Keratinocyte (primary cell): ENCODE measurements at regions not wholly inside any gene's neighbourhood (a gene's known extent, or its start where the extent isn't known, plus 50 kb on each side); places are given as distances from the start of the nearest gene placed in this dataset.

Experiments
- DNase-seq: peaks from one replicate; pipeline ENCODE4 v3.0.0-alpha.2; 2011; ENCODE audit warnings: low read depth, missing footprints, low spot score
- FAIRE-seq: peaks from 2 replicates; lab custom pipeline; 2011; peaks lifted over from hg19 to GRCh38; lab: Jason Lieb, UNC
- H2AFZ ChIP-seq: 2 replicates; pipeline ENCODE4 v1.6.0; 2012; ENCODE audit warnings: low read length, control low read depth, inconsistent platforms; ENCODE audit not compliant: control insufficient read depth
- H3K27ac ChIP-seq: 2 replicates; pipeline ENCODE4 v1.5.1; 2011; ENCODE audit warnings: low read length; ENCODE audit not compliant: control insufficient read depth, insufficient read depth
- H3K27me3 ChIP-seq: 3 replicates; pipeline ENCODE4 v1.6.0; 2011; ENCODE audit warnings: low read length; ENCODE audit not compliant: control insufficient read depth, insufficient read depth; ENCODE audit errors: extremely low read depth
- H3K36me3 ChIP-seq, 2 experiments: 2 replicates in 1 of 2; 3 replicates in 1 of 2; pipeline ENCODE4 v1.5.1; 2011; ENCODE audit warnings: low read length in 2 of 2, mild to moderate bottlenecking in 1 of 2; ENCODE audit not compliant: control insufficient read depth in 2 of 2, insufficient read depth in 2 of 2; ENCODE audit errors: extremely low read depth in 1 of 2
- H3K4me1 ChIP-seq: 3 replicates; pipeline ENCODE4 v1.5.1; 2011; ENCODE audit warnings: low read length; ENCODE audit not compliant: control insufficient read depth, insufficient read depth; ENCODE audit errors: extremely low read depth
- H3K4me2 ChIP-seq: 3 replicates; pipeline ENCODE4 v1.6.0; 2011; ENCODE audit warnings: low read depth, low read length; ENCODE audit not compliant: control insufficient read depth, insufficient read depth; ENCODE audit errors: extremely low read depth
- H3K4me3 ChIP-seq, 3 experiments: fragments of 200-600 bp in 1 of 3; sonication (generic) in 1 of 3; 2 replicates in 2 of 3; 3 replicates in 1 of 3; pipeline ENCODE4 v1.5.1; 2011 to 2016; ENCODE audit warnings: low read length in 3 of 3, mild to moderate bottlenecking in 3 of 3, control low read depth in 2 of 3, inconsistent platforms in 1 of 3, low read depth in 1 of 3, mixed read lengths in 1 of 3, mixed run types in 1 of 3, moderate library complexity in 1 of 3; ENCODE audit not compliant: control insufficient read depth in 2 of 3, insufficient read depth in 2 of 3; ENCODE audit errors: extremely low read depth in 1 of 3
- H3K79me2 ChIP-seq: 2 replicates; pipeline ENCODE4 v1.6.0; 2012; ENCODE audit warnings: low read length; ENCODE audit not compliant: control insufficient read depth, insufficient read depth
- H3K9ac ChIP-seq: 3 replicates; pipeline ENCODE4 v1.6.0; 2011; ENCODE audit warnings: low read length; ENCODE audit not compliant: control insufficient read depth, insufficient read depth; ENCODE audit errors: extremely low read depth
- H3K9me1 ChIP-seq: 3 replicates; pipeline ENCODE4 v1.6.0; 2011; ENCODE audit warnings: low read length; ENCODE audit not compliant: control insufficient read depth, insufficient read depth; ENCODE audit errors: extremely low read depth
- H3K9me3 ChIP-seq: 2 replicates; pipeline ENCODE4 v1.5.1; 2012; ENCODE audit warnings: low read depth, low read length; ENCODE audit not compliant: control insufficient read depth
- H4K20me1 ChIP-seq: 3 replicates; pipeline ENCODE4 v1.6.0; 2011; ENCODE audit warnings: low read length; ENCODE audit not compliant: control insufficient read depth, insufficient read depth; ENCODE audit errors: extremely low read depth
- CTCF ChIP-seq, 3 experiments: IDR thresholded peaks in 1 of 3; conservative IDR thresholded peaks in 1 of 3; optimal IDR thresholded peaks in 1 of 3; 2 replicates in 2 of 3; 3 replicates in 1 of 3; pipeline versions ENCODE3 to v1.5.1; 2011; ENCODE audit warnings: low read length in 3 of 3, mild to moderate bottlenecking in 3 of 3, moderate library complexity in 2 of 3, control low read depth in 1 of 3, inconsistent platforms in 1 of 3; ENCODE audit not compliant: insufficient read depth in 2 of 3; ENCODE audit errors: extremely low read depth in 1 of 3
- EZH2 ChIP-seq: IDR thresholded peaks from one replicate; pipeline ENCODE4 v1.6.1; 2012; ENCODE audit warnings: inconsistent platforms, mild to moderate bottlenecking, low read length, moderate library complexity
- dilution Hi-C: fragments of 300-500 bp; cut with MboI; formaldehyde crosslinking; loops from one replicate; pipeline ENCODE4 v1.7.0; 2020; ENCODE audit warnings: low sequenced_read_pairs; ENCODE audit not compliant: extremely low pct_ligation_motif_present

DNA sequence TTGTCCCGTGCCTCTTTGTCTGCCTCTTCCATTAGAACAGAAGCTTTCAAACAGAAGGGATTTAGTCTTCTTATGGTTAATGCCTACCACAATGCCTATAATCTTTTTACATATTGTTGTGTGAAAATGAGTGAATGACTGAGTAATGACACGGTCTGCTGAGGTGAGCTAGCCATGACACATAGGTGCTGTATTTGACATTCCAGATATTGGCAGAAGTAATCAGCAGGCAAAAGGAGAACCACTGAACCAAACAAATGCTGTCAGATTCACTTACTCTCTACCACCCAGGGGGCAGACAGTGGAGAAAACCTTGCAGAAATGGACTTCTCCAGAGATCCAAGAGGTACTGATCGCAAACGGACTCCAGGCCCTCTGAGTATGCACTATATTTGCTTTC, 377.2 kb upstream of the VWC2 start:
- Histone ChIP-seq H3K9ac (no peak overlapping the region), H3K27me3 (no peaks in the 10 kb centered on the region), H3K36me3 (no peaks in the 10 kb centered on the region), H3K4me2 (no peak overlapping the region), H3K9me3 (no peaks in the 10 kb centered on the region), H3K4me3 (no peak overlapping the region), H3K9me1 (peaks cover 2% of the 10 kb centered on the region), H3K4me1 (peaks cover 30% of the 10 kb centered on the region), H3K79me2 (no peaks in the 10 kb centered on the region), H3K27ac (no peak overlapping the region), H4K20me1 (no peaks in the 10 kb centered on the region), H2AFZ (no peak overlapping the region)
- DNase-seq (no peak), FAIRE-seq (peak; percentile 39)
- dilution Hi-C loops: no loop called here
- no peak for TF ChIP-seq CTCF (optimal IDR thresholded peaks at IDR 0.05 in 1 of 3, IDR thresholded peaks at IDR 0.05 in 1 of 3, conservative IDR thresholded peaks at IDR 0.05 in 1 of 3; ENCODE audit: extremely low read depth in 1 of 3, insufficient read depth in 2 of 3, low read length in 3 of 3)
- TF ChIP-seq EZH2: no peak

DNA sequence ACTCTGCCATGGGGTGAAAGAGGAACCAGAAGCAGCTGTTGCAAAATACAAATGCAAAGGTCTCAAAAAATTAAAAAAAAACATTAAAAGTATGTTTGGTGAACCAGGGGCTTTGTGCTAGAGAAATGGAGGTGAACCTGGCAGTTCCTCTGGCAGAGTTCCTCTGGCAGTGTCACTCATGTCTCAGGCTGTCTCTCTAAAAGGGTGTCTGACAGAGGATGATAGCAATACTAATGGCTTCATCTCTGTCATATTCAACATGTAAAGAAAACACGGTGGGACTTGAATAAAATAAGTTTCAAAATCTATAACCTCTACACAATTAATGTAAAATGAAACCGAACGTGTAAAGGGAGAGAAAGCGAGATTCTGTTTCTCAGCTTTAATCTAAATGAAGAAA, 375.7 kb upstream of the VWC2 start:
- dilution Hi-C loops: no loop called here
- no peaks in the 10 kb centered on the region for H3K9me3 ChIP-seq
- no peak overlapping the region for H3K27ac ChIP-seq
- TF ChIP-seq EZH2 (no peak), CTCF (optimal IDR thresholded peaks at IDR 0.05 in 1 of 3, IDR thresholded peaks at IDR 0.05 in 1 of 3, conservative IDR thresholded peaks at IDR 0.05 in 1 of 3; ENCODE audit: extremely low read depth in 1 of 3, insufficient read depth in 2 of 3, low read length in 3 of 3) (no peak)
- H3K36me3 ChIP-seq: no peaks in the 10 kb centered on the region
- H3K9ac ChIP-seq: no peak overlapping the region
- DNase-seq (no peak), FAIRE-seq (no peak)
- no peaks in the 10 kb centered on the region for H3K27me3 ChIP-seq
- no peaks in the 10 kb centered on the region for H3K79me2 ChIP-seq
- no peak overlapping the region for H3K4me2 ChIP-seq
- no peak overlapping the region for H2AFZ ChIP-seq
- H3K9me1 ChIP-seq: peaks cover 2% of the 10 kb centered on the region
- no peaks in the 10 kb centered on the region for H4K20me1 ChIP-seq
- H3K4me1 ChIP-seq: peaks cover 34% of the 10 kb centered on the region
- H3K4me3 ChIP-seq: no peak overlapping the region
